Nephron progenitor cell (in vitro differentiated cells): ENCODE measurements at regions not wholly inside any gene's neighbourhood (a gene's known extent, or its start where the extent isn't known, plus 50 kb on each side); places are given as distances from the start of the nearest gene placed in this dataset.

Experiments used
- DNase-seq: peaks from one replicate; pipeline ENCODE4 v3.0.0; 2021
- H3K27ac Mint-ChIP-seq: 2 replicates; pipeline ENCODE4 v1.8.0; 2021; ENCODE audit warnings: mild to moderate bottlenecking, moderate library complexity, mixed read lengths
- H3K27me3 Mint-ChIP-seq: 2 replicates; pipeline ENCODE4 v1.8.0; 2021; ENCODE audit warnings: mild to moderate bottlenecking, low read depth, mixed read lengths; ENCODE audit not compliant: poor library complexity
- H3K36me3 Mint-ChIP-seq: 2 replicates; pipeline ENCODE4 v1.8.0; 2021; ENCODE audit warnings: low read depth, mixed read lengths
- H3K4me1 Mint-ChIP-seq: 2 replicates; pipeline ENCODE4 v1.8.0; 2021; ENCODE audit warnings: mixed read lengths
- H3K4me3 Mint-ChIP-seq: 2 replicates; pipeline ENCODE4 v1.8.0; 2021; ENCODE audit warnings: mild to moderate bottlenecking, moderate library complexity, mixed read lengths
- H3K9me3 Mint-ChIP-seq: 2 replicates; pipeline ENCODE4 v1.8.0; 2021; ENCODE audit warnings: mild to moderate bottlenecking, moderate library complexity, mixed read lengths
- TF ChIP-seq, protein P1 (sequence below): fragments of 200-600 bp; sonication (generic); IDR thresholded peaks from 2 replicates; pipeline ENCODE4 v1.5.0; 2021; ENCODE audit warnings: antibody characterized with exemption

DNA sequence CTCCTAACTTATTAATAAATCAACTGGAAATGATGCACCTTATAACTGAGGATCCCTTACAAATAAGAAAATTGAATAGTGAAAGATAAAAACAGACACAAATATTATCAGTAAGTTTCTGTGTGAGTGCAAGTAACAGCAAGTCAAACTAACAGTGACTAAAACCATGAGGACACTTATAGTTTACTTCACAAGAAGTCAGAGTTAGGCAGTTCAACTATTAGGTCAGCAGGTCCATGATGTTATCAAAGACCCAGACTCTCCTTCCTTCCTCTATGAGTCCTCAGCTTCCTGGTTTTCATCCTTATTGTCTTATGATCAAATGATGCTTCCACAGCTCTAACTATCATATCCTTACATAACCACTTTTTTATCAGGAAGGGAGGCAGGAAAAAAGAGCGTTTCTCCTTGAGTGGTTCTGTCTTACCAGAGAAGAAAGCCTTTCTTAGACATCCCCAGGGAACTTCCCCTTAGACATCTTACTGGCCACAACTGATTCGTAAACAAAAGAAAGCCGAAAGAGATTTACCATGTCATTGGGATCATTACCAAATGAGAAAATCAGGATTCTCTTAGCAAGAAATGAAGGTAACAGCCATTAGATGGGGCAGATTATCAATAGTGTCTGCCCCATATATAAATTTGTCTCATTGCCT, 114.3 kb upstream of the LRFN2 start:
- Mint-ChIP-seq H3K4me3 (no peak overlapping the region), H3K27me3 (peaks cover 25% of the 10 kb centered on the region), H3K4me1 (peaks cover 23% of the 10 kb centered on the region), H3K27ac (no peak overlapping the region), H3K36me3 (no peaks in the 10 kb centered on the region), H3K9me3 (no peaks in the 10 kb centered on the region)
- TF ChIP-seq, protein P1, sequence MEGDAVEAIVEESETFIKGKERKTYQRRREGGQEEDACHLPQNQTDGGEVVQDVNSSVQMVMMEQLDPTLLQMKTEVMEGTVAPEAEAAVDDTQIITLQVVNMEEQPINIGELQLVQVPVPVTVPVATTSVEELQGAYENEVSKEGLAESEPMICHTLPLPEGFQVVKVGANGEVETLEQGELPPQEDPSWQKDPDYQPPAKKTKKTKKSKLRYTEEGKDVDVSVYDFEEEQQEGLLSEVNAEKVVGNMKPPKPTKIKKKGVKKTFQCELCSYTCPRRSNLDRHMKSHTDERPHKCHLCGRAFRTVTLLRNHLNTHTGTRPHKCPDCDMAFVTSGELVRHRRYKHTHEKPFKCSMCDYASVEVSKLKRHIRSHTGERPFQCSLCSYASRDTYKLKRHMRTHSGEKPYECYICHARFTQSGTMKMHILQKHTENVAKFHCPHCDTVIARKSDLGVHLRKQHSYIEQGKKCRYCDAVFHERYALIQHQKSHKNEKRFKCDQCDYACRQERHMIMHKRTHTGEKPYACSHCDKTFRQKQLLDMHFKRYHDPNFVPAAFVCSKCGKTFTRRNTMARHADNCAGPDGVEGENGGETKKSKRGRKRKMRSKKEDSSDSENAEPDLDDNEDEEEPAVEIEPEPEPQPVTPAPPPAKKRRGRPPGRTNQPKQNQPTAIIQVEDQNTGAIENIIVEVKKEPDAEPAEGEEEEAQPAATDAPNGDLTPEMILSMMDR = no peak
- no peak for DNase-seq

DNA sequence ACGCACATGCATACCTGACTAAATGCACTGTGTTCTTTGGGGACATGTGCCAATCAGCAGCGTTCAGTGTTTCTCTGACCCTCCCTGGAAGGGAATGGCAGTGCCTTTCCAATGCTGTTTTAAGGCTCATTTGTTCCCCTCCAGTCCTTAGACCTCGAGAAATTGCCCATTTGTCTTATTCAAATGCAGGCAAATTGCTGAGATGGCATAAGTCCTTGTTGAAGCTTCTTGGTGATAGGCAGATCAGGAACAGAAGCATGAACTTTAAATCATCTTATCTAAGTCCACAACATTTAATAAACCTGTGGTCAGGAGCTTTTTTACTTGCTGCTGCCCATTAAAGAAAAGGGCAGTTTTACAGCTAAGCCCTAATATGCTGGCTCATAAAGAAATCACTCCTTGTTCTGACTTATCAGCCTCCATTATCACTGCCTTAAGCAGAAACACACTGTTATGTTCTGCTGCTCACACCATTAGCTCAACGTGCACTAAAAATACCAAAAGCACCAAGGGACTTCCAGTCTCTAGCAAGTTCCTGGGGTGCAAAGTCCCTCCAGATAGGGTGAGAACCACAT, 112.9 kb upstream of the LRFN2 start:
- Mint-ChIP-seq H3K36me3 (no peaks in the 10 kb centered on the region), H3K27me3 (peaks cover 29% of the 10 kb centered on the region), H3K4me3 (no peak overlapping the region), H3K4me1 (peaks cover 13% of the 10 kb centered on the region), H3K27ac (no peak overlapping the region), H3K9me3 (no peaks in the 10 kb centered on the region)
- TF ChIP-seq, protein P1 = no peak
- DNase-seq = no peak

DNA sequence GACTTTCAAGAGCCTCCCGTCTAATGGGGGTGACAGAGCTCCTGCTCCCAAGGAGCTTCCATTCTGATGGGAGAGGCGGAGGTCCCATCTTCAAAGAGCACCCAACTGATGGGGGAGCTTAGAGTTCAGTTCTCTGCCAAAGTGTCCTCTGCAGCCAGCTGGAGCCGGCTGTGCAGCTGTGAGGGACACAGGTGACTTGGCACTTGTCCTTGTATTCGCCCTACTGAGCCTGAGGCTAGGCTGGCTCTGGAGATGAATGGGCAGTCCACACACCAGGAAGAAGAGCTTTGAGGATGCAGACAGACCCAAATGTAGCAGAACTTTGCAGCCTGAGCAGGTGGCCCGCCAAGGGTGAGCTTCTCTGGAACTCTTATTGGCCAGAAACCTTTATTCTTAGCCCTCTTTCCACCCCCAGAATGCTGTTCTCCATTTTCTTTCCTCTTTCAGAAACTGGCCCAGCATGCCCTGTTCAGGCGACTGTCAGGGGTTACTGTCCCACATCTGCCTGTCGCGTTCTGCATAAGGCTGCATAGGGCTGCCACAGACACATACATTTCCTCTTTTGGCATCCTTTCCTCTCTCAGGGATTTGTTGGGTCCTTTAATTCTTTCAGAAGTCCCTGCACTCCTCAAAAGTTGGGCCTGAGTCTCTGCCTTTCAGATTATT, 108.7 kb upstream of the LRFN2 start:
- no peak overlapping the region for H3K4me3 Mint-ChIP-seq
- no peak overlapping the region for H3K27ac Mint-ChIP-seq
- H3K9me3 Mint-ChIP-seq = no peaks in the 10 kb centered on the region
- peaks cover 22% of the 10 kb centered on the region for H3K27me3 Mint-ChIP-seq
- no peaks in the 10 kb centered on the region for H3K36me3 Mint-ChIP-seq
- H3K4me1 Mint-ChIP-seq = peaks cover 5% of the 10 kb centered on the region
- no peak for DNase-seq
- TF ChIP-seq, protein P1 = no peak

DNA sequence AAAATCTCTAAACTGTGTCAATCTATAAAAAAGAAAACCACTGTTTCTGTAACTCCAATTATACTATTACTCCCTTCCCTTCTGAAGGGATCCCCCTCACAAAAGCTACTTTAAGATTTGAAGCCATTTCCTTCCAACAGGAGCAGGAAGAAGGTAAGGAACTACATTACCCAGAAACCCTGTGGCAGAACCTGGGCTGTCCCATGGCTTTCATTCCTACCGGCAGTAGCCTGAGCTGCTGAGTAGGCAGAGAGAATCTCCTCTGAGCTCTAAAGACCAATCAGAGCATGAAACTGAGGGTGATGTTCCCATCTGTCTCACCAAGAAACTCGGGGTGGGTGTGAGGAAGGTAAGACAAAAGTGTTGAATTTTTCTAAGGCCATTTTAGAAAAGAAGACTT, 108.0 kb upstream of the LRFN2 start:
- Mint-ChIP-seq H3K36me3 (no peaks in the 10 kb centered on the region), H3K27ac (no peak overlapping the region), H3K9me3 (no peaks in the 10 kb centered on the region), H3K27me3 (peaks cover 16% of the 10 kb centered on the region), H3K4me3 (no peak overlapping the region), H3K4me1 (peaks cover 5% of the 10 kb centered on the region)
- TF ChIP-seq, protein P1 = no peak
- DNase-seq = no peak

DNA sequence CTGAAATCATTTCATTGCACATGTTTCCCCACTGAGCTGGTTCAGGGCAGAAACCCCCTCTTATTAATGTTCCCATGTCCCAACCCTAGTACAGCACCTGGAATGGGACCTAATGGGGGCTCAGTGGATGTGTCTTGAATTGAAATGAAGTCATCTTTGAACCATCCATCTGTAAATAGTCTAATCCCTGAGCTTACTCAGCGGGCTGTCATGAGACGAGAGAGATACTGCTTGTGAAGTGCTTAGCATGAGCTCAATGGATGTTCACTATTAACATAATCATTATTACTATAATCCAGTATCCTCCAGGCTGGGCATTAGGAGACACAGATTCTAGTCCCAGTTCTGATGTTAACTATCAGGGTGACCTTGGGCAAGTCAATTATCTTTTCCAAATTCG, 106.6 kb upstream of the LRFN2 start:
- TF ChIP-seq, protein P1 = no peak
- H3K27ac Mint-ChIP-seq = no peak overlapping the region
- no peaks in the 10 kb centered on the region for H3K9me3 Mint-ChIP-seq

More for the DNA sequence above, 106.6 kb upstream of the LRFN2 start:
- DNase-seq = no peak
- peaks cover 14% of the 10 kb centered on the region for H3K27me3 Mint-ChIP-seq
- H3K36me3 Mint-ChIP-seq = no peaks in the 10 kb centered on the region
- peaks cover 8% of the 10 kb centered on the region for H3K4me1 Mint-ChIP-seq
- H3K4me3 Mint-ChIP-seq = no peak overlapping the region
